Trophoblast cell (in vitro differentiated cells and primary cell): ENCODE measurements at regions not wholly inside any gene's neighbourhood (a gene's known extent, or its start where the extent isn't known, plus 50 kb on each side); places are given as distances from the start of the nearest gene placed in this dataset.

Experiments used
- DNase-seq, 2 donors: peaks; one replicate each; pipeline ENCODE4 v3.0.0-alpha.2; 2016
- H2AFZ ChIP-seq: 2 replicates; pipeline ENCODE4 v1.6.1; 2013; ENCODE audit warnings: low read length, moderate library complexity, mild to moderate bottlenecking; ENCODE audit not compliant: insufficient read depth, poor library complexity
- H2AK5ac ChIP-seq: 2 replicates; pipeline ENCODE4 v1.6.1; 2013; ENCODE audit warnings: mild to moderate bottlenecking, low read length
- H2BK120ac ChIP-seq: 2 replicates; pipeline ENCODE4 v1.6.1; 2013; ENCODE audit warnings: low read length, mild to moderate bottlenecking, moderate library complexity; ENCODE audit not compliant: insufficient read depth, poor library complexity
- H2BK12ac ChIP-seq: 2 replicates; pipeline ENCODE4 v1.6.1; 2013; ENCODE audit warnings: mild to moderate bottlenecking, low read length, moderate library complexity
- H2BK5ac ChIP-seq: 2 replicates; pipeline ENCODE4 v1.6.1; 2013; ENCODE audit warnings: low read length, low read depth, moderate library complexity, mild to moderate bottlenecking; ENCODE audit not compliant: poor library complexity
- H3K14ac ChIP-seq: 2 replicates; pipeline ENCODE4 v1.6.1; 2013; ENCODE audit warnings: mild to moderate bottlenecking, low read length
- H3K18ac ChIP-seq: 2 replicates; pipeline ENCODE4 v1.6.1; 2013; ENCODE audit warnings: mild to moderate bottlenecking, low read length
- H3K23ac ChIP-seq: 2 replicates; pipeline ENCODE4 v1.6.1; 2013; ENCODE audit warnings: low read length
- H3K27ac ChIP-seq: 2 replicates; pipeline ENCODE4 v1.5.1; 2013; ENCODE audit warnings: low read depth, mild to moderate bottlenecking, inconsistent platforms, low read length, moderate library complexity
- H3K27me3 ChIP-seq: 2 replicates; pipeline ENCODE4 v1.6.1; 2013; ENCODE audit warnings: inconsistent platforms, mild to moderate bottlenecking, low read length, moderate library complexity; ENCODE audit not compliant: insufficient read depth
- H3K36me3 ChIP-seq, 2 experiments: 1 replicate in 1 of 2; 2 replicates in 1 of 2; pipeline ENCODE4 v1.6.1; 2013; ENCODE audit warnings: low read length in 2 of 2, mild to moderate bottlenecking in 2 of 2, moderate library complexity in 1 of 2; ENCODE audit not compliant: insufficient read depth in 2 of 2, control insufficient read depth in 1 of 2
- H3K4ac ChIP-seq: 2 replicates; pipeline ENCODE4 v1.6.1; 2013; ENCODE audit warnings: low read depth, mild to moderate bottlenecking, low read length, moderate library complexity
- H3K4me1 ChIP-seq, 2 experiments: 1 replicate in 1 of 2; 2 replicates in 1 of 2; pipeline ENCODE4 v1.6.1; 2013; ENCODE audit warnings: low read length in 2 of 2, mild to moderate bottlenecking in 2 of 2, moderate library complexity in 1 of 2; ENCODE audit not compliant: insufficient read depth in 2 of 2, control insufficient read depth in 1 of 2
- H3K4me2 ChIP-seq: 2 replicates; pipeline ENCODE4 v1.6.1; 2013; ENCODE audit warnings: inconsistent platforms, mild to moderate bottlenecking, low read length, moderate library complexity
- H3K4me3 ChIP-seq: 2 replicates; pipeline ENCODE4 v1.5.1; 2013; ENCODE audit warnings: mild to moderate bottlenecking, low read depth, low read length, inconsistent platforms
- H3K79me1 ChIP-seq: one replicate; pipeline ENCODE4 v1.6.1; 2013; ENCODE audit warnings: low read length
- H3K79me2 ChIP-seq: 2 replicates; pipeline ENCODE4 v1.6.1; 2013; ENCODE audit warnings: low read length, mild to moderate bottlenecking; ENCODE audit not compliant: control insufficient read depth, insufficient read depth, poor library complexity
- H3K9ac ChIP-seq: 2 replicates; pipeline ENCODE4 v1.6.1; 2013; ENCODE audit warnings: mild to moderate bottlenecking, low read length
- H3K9me3 ChIP-seq: 2 replicates; pipeline ENCODE4 v1.6.1; 2013; ENCODE audit warnings: low read depth, mild to moderate bottlenecking, control low read depth, inconsistent platforms, low read length; ENCODE audit not compliant: insufficient read depth
- H4K12ac ChIP-seq: 2 replicates; pipeline ENCODE4 v1.6.1; 2013; ENCODE audit warnings: low read depth, mild to moderate bottlenecking, low read length, moderate library complexity
- H4K8ac ChIP-seq: 2 replicates; pipeline ENCODE4 v1.6.1; 2013; ENCODE audit warnings: low read depth, mild to moderate bottlenecking, low read length, moderate library complexity
- H4K91ac ChIP-seq: one replicate; pipeline ENCODE4 v1.6.1; 2013; ENCODE audit warnings: low read depth, mild to moderate bottlenecking, low read length, moderate library complexity
- WGBS: extraction: QIAGEN DNeasy Blood & Tissue Kit; methylation state at CpG from one replicate; pipeline ENCODE4 v1.1.7; 2013; ENCODE audit warnings: missing lambda C conversion rate; ENCODE audit not compliant: insufficient read length, insufficient coverage; ENCODE audit errors: extremely low coverage; 5-methylcytosine and 5-hydroxymethylcytosine counted together

DNA sequence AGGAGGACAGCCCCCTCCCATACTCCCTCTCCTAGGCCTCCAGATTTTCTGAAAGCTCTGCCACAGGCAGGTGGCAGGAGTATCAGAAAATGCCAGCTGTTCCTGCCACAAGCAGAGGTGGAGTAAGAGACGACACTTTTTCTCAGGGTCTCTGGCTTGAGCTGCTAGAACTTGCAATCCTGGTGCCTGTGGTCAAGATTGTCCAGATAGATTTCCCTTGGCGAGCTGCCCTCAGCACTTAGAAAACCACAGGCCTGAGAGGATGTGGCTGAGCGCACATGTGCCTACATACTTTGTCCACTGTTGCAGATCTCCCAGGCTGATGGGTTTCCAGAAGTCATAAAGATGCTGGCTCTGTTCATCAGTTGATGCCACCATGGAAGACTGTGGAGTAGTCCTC, 65.7 kb upstream of the NAV2 start:
- Histone ChIP-seq H4K91ac (no peak overlapping the region), H2BK5ac (no peak overlapping the region), H4K12ac (no peak overlapping the region), H3K9me3 (no peaks in the 10 kb centered on the region), H3K4me2 (no peak overlapping the region), H2AFZ (no peak overlapping the region), H3K36me3 (no peaks in the 10 kb centered on the region), H3K23ac (no peak overlapping the region), H3K14ac (no peak overlapping the region), H2BK12ac (no peak overlapping the region), H2BK120ac (no peak overlapping the region), H3K4me3 (no peak overlapping the region), H4K8ac (no peak overlapping the region), H3K4me1 (peaks cover 0 to 5% of the 10 kb centered on the region in 2 experiments), H3K79me1 (no peaks in the 10 kb centered on the region), H2AK5ac (no peak overlapping the region), H3K79me2 (no peaks in the 10 kb centered on the region), H3K27ac (no peak overlapping the region), H3K4ac (no peak overlapping the region), H3K18ac (no peak overlapping the region), H3K9ac (no peak overlapping the region), H3K27me3 (no peaks in the 10 kb centered on the region)
- whole genome bisulfite sequencing: no CpG with 5 or more reads among the region's 3 CpGs
- DNase-seq: no peak

DNA sequence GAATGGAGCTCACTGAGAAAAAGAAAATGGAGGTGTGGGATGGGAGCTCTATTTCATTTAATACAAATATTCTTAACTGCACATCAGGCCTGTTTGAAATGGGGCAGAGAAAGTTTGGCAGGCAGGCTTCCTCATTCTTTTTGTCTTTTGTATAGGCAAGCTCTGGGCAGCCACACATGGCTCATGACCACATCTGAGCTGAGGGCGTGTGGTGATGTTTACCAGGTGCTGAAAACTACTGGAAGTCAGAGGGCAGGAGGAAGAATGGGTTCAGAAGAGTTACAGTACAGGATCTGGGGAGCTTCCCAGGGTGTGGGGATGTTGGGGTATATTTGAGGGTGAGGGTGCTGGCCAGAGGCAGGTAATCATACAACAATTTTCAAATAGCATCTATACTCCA, 66.3 kb upstream of the NAV2 start:
- Histone ChIP-seq H3K4me1 (peaks cover 0 to 5% of the 10 kb centered on the region in 2 experiments), H2BK5ac (no peak overlapping the region), H3K9ac (no peak overlapping the region), H3K18ac (no peak overlapping the region), H3K36me3 (no peaks in the 10 kb centered on the region), H4K8ac (no peak overlapping the region), H3K79me2 (no peaks in the 10 kb centered on the region), H2BK120ac (no peak overlapping the region), H3K27me3 (no peaks in the 10 kb centered on the region), H3K14ac (no peak overlapping the region), H3K4me2 (no peak overlapping the region), H3K79me1 (no peaks in the 10 kb centered on the region), H2BK12ac (no peak overlapping the region), H4K12ac (no peak overlapping the region), H2AFZ (no peak overlapping the region), H3K27ac (no peak overlapping the region), H3K23ac (no peak overlapping the region), H3K4me3 (no peak overlapping the region), H3K9me3 (no peaks in the 10 kb centered on the region), H2AK5ac (no peak overlapping the region), H4K91ac (no peak overlapping the region), H3K4ac (no peak overlapping the region)
- no peak for DNase-seq
- WGBS: no CpG with 5 or more reads among the region's 1 CpG

DNA sequence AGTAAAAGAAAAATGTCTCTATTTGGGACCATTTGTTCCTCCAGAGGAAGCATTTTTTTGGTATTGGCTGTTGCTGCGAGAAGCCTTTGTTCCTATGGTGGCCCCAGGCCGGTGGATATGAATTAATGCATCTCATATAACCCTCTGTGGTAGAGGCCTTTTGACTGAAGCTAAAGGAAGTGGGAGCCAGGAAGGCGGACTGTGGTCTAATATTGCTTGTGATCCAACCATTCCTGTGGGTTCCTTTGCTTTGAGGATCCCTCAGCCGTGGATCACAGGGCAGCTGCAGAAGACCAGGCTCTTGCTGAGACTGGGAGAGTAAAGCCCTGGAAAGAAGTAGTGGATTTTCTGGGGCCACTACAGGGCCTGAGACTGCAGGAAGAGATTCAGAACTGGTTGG, 68.3 kb upstream of the NAV2 start:
- WGBS: no CpG with 5 or more reads among the region's 4 CpGs
- no peak overlapping the region for H3K23ac ChIP-seq

DNA sequence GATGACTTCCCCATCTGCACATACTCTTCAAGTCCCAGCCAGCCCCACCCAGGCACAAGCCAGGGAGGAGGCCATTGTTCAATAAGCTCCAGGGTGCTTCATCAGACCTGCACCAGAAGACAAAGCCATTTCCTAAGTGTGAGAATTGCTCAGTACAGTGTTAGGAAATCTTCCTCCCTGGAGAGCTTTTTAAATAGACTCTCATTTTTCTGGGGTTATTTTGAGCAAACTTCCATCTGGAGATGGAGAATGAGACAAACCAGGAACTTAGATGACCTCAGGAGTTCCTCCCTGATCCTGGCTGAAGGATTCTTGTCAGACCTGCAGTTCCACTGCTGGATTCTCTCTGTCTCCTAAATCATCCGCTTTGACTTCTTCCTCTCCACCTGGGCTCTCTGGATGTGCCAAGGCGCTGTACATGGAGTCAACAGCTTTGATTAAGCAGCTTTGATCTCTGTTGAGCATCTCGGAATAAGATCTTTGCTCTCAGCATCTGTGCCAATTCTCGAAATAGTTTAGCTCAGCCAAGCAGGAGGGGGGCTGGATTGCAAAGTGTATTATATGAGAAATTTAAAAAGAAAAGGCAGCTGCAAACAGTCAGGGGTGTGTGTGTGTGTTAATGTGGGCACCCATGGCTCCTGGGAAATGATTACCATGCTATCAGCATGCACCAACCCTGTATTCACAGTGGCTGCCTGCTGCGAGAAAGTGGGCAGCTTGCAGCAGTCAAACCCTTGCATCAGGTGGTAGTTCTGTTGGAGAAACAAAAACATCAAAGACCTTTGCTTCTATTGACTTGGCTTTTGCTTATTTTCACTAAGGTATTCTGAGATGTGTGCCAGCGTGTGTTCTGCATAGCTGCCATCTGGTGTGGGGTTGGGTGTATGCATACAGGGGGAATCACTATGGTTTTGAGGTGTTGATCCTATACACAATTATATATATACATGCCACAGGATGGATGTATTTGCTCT, 70.2 kb upstream of the NAV2 start:
- Histone ChIP-seq H3K4ac (no peak overlapping the region), H3K27ac (no peak overlapping the region), H2AFZ (no peak overlapping the region), H3K4me2 (no peak overlapping the region), H3K14ac (no peak overlapping the region), H3K18ac (no peak overlapping the region), H3K9ac (no peak overlapping the region), H3K79me2 (no peaks in the 10 kb centered on the region), H4K8ac (no peak overlapping the region), H4K91ac (no peak overlapping the region), H3K23ac (no peak overlapping the region), H3K9me3 (no peaks in the 10 kb centered on the region), H3K4me1 (peaks cover 0 to 5% of the 10 kb centered on the region in 2 experiments), H3K27me3 (no peaks in the 10 kb centered on the region), H2BK12ac (no peak overlapping the region), H4K12ac (no peak overlapping the region), H2BK5ac (no peak overlapping the region), H2BK120ac (no peak overlapping the region), H2AK5ac (no peak overlapping the region), H3K79me1 (no peaks in the 10 kb centered on the region), H3K36me3 (no peaks in the 10 kb centered on the region), H3K4me3 (no peak overlapping the region)
- peak; percentile 75 to 91 for DNase-seq
- no CpG with 5 or more reads among the region's 6 CpGs for WGBS

More for the DNA sequence above, 68.3 kb upstream of the NAV2 start:
- no peak overlapping the region for H3K14ac ChIP-seq
- H3K36me3 ChIP-seq: no peaks in the 10 kb centered on the region
- no peak overlapping the region for H2BK120ac ChIP-seq
- H2BK5ac ChIP-seq: no peak overlapping the region
- no peaks in the 10 kb centered on the region for H3K9me3 ChIP-seq
- no peak overlapping the region for H3K27ac ChIP-seq
- no peak overlapping the region for H2AK5ac ChIP-seq
- no peak overlapping the region for H3K4me2 ChIP-seq
- H3K27me3 ChIP-seq: no peaks in the 10 kb centered on the region
- H3K4ac ChIP-seq: no peak overlapping the region
- no peaks in the 10 kb centered on the region for H3K79me2 ChIP-seq
- no peaks in the 10 kb centered on the region for H3K79me1 ChIP-seq
- H2AFZ ChIP-seq: no peak overlapping the region
- no peak overlapping the region for H3K9ac ChIP-seq
- H3K4me1 ChIP-seq: peaks cover 0 to 5% of the 10 kb centered on the region in 2 experiments
- no peak for DNase-seq
- H4K12ac ChIP-seq: no peak overlapping the region
- H4K8ac ChIP-seq: no peak overlapping the region
- no peak overlapping the region for H2BK12ac ChIP-seq
- H3K4me3 ChIP-seq: no peak overlapping the region
- no peak overlapping the region for H4K91ac ChIP-seq
- no peak overlapping the region for H3K18ac ChIP-seq
